OCI-LY3 (cell line): ENCODE measurements at regions not wholly inside any gene's neighbourhood (a gene's known extent, or its start where the extent isn't known, plus 50 kb on each side); places are given as distances from the start of the nearest gene placed in this dataset.

Source experiments
- H2AFZ ChIP-seq: fragments of 200-600, 300-600 bp; shearing (Covaris generic); 2 replicates; pipeline ENCODE4 v1.6.0; 2014; ENCODE audit warnings: antibody characterized with exemption, low read depth, low read length
- H3K27ac ChIP-seq: fragments of 200-600, 300-600 bp; sonication (generic); 2 replicates; pipeline ENCODE4 v1.5.1; 2014; ENCODE audit warnings: mild to moderate bottlenecking, low read length, moderate library complexity, mixed read lengths
- H3K27me3 ChIP-seq: fragments of 200-600, 300-600 bp; sonication (generic); 2 replicates; pipeline ENCODE4 v1.6.1; 2014; ENCODE audit warnings: low read depth, low read length, mixed read lengths
- H3K36me3 ChIP-seq: fragments of 200-600, 300-600 bp; sonication (generic); replicated peaks from 2 replicates; pipeline ENCODE3; 2014; ENCODE audit warnings: low read depth, low read length, mixed read lengths
- H3K4me1 ChIP-seq: fragments of 300-600, 200-600 bp; sonication (generic); 2 replicates; pipeline ENCODE4 v1.6.1; 2014; ENCODE audit warnings: low read length, mixed read lengths
- H3K4me2 ChIP-seq: fragments of 200-600, 300-600 bp; sonication (generic); 2 replicates; pipeline ENCODE4 v1.6.1; 2014; ENCODE audit warnings: low read length, mixed read lengths
- H3K4me3 ChIP-seq: fragments of 300-600, 200-600 bp; sonication (generic); 2 replicates; pipeline ENCODE4 v1.5.1; 2014; ENCODE audit warnings: antibody characterized with exemption, mild to moderate bottlenecking, low read length, moderate library complexity
- H3K79me2 ChIP-seq: fragments of 300-600, 200-600 bp; shearing (Covaris generic); 2 replicates; pipeline ENCODE4 v1.6.1; 2014; ENCODE audit warnings: mild to moderate bottlenecking, low read length, mixed read lengths
- H3K9ac ChIP-seq: fragments of 300-600, 200-600 bp; shearing (Covaris generic); 2 replicates; pipeline ENCODE4 v1.6.0; 2014; ENCODE audit warnings: mild to moderate bottlenecking, low read length, moderate library complexity
- H3K9me3 ChIP-seq: fragments of 200-600, 300-600 bp; shearing (Covaris generic); 2 replicates; pipeline ENCODE4 v1.6.1; 2014; ENCODE audit warnings: low read length, mixed read lengths; ENCODE audit not compliant: insufficient read depth
- H4K20me1 ChIP-seq: fragments of 200-600, 300-600 bp; sonication (generic); 2 replicates; pipeline ENCODE4 v1.6.1; 2016; ENCODE audit warnings: low read length, mixed read lengths; ENCODE audit not compliant: insufficient read depth
- EZH2phosphoT487 ChIP-seq: fragments of 200-600 bp; shearing (Covaris generic); IDR thresholded peaks from 2 replicates; pipeline ENCODE4 v1.6.1; 2018; ENCODE audit warnings: antibody characterized with exemption, mixed run types, low read depth
- TF ChIP-seq, protein P1 (sequence below): fragments of 200-600, 300-600 bp; sonication (generic); IDR thresholded peaks from 2 replicates; pipeline ENCODE4 v1.5.1; 2014; ENCODE audit warnings: antibody characterized with exemption, low read length, low read depth

DNA sequence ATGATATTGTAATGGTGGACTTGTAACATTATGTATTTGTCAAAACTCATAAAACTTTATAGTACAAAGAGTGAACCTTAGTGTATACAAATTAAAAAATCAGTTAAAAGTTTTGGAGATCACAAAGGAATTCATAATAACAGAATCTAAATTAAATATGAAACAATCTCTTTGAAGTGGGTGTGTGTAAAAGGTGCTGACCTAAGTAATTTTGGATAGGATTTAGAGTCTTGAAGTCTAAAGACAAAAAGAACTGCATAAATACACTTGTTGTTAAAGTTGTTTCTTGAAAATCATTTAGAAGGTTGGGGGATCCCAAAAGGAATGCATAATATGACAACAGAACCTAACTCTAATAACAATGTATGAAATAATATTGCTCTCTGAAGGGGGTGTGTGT lies 295.5 kb downstream of the PRR16 start:
- Histone ChIP-seq H3K4me2 (no peak overlapping the region), H3K27me3 (no peaks in the 10 kb centered on the region), H3K4me1 (no peaks in the 10 kb centered on the region), H2AFZ (no peak overlapping the region), H3K9me3 (no peaks in the 10 kb centered on the region), H3K27ac (no peak overlapping the region), H3K9ac (no peak overlapping the region), H3K79me2 (no peaks in the 10 kb centered on the region), H3K36me3 (no peaks in the 10 kb centered on the region), H3K4me3 (no peak overlapping the region), H4K20me1 (no peaks in the 10 kb centered on the region)
- TF ChIP-seq, protein P1, sequence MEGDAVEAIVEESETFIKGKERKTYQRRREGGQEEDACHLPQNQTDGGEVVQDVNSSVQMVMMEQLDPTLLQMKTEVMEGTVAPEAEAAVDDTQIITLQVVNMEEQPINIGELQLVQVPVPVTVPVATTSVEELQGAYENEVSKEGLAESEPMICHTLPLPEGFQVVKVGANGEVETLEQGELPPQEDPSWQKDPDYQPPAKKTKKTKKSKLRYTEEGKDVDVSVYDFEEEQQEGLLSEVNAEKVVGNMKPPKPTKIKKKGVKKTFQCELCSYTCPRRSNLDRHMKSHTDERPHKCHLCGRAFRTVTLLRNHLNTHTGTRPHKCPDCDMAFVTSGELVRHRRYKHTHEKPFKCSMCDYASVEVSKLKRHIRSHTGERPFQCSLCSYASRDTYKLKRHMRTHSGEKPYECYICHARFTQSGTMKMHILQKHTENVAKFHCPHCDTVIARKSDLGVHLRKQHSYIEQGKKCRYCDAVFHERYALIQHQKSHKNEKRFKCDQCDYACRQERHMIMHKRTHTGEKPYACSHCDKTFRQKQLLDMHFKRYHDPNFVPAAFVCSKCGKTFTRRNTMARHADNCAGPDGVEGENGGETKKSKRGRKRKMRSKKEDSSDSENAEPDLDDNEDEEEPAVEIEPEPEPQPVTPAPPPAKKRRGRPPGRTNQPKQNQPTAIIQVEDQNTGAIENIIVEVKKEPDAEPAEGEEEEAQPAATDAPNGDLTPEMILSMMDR = no peak
- TF ChIP-seq EZH2phosphoT487 = no peak

DNA sequence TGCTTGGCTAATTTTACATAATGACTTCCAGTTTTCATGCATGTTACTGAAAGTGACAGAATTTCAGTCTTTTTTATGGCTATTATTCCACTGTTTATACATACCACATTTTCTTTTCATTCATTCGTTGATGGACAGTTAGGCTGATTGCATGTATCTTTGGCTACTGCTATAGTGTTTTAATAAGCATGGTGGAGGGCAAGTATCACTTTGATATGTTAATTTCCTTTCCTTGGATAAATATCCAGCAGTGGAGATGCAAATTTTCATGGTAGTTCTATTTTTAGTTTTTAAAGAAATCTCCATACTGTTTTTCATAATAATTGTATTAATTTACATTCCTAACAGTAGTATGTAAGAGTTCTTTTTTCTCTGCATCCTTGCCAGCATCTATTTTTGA lies 297.9 kb downstream of the PRR16 start:
- TF ChIP-seq EZH2phosphoT487 = no peak
- TF ChIP-seq, protein P1 = no peak
- H3K9me3 ChIP-seq = no peaks in the 10 kb centered on the region
- H3K4me3 ChIP-seq = no peak overlapping the region
- H3K4me2 ChIP-seq = no peak overlapping the region
- H4K20me1 ChIP-seq = no peaks in the 10 kb centered on the region
- no peaks in the 10 kb centered on the region for H3K36me3 ChIP-seq
- no peak overlapping the region for H3K9ac ChIP-seq
- no peak overlapping the region for H3K27ac ChIP-seq
- no peak overlapping the region for H2AFZ ChIP-seq
- H3K4me1 ChIP-seq = no peaks in the 10 kb centered on the region
- H3K27me3 ChIP-seq = no peaks in the 10 kb centered on the region
- no peaks in the 10 kb centered on the region for H3K79me2 ChIP-seq

DNA sequence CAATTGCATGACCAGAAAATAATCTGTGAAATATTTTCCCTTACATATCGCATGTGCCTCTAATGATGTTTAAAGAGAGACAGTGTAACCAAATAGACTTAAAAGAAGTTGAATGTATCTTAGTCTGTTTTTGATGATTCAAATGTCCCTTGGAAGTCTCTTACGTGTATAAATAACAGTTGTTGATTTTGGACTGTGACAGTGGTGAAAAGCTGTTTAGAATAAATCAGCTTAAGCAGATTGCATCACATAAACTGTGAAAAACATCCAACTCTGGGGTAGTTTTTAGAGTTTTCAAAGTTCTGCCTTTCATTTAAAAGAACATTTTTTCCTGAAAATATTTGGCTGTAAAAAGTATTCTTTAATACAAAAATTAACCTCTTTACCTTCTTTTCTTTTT lies 301.1 kb downstream of the PRR16 start:
- H3K4me3 ChIP-seq = no peak overlapping the region
- no peaks in the 10 kb centered on the region for H4K20me1 ChIP-seq
- TF ChIP-seq, protein P1 = no peak
- no peak for TF ChIP-seq EZH2phosphoT487
- peaks cover 6% of the 10 kb centered on the region; the same call in 1 of the 2 replicates for H3K4me1 ChIP-seq
- H3K9ac ChIP-seq = no peak overlapping the region
- no peak overlapping the region for H2AFZ ChIP-seq
- no peaks in the 10 kb centered on the region for H3K36me3 ChIP-seq
- H3K9me3 ChIP-seq = no peaks in the 10 kb centered on the region
- H3K79me2 ChIP-seq = no peaks in the 10 kb centered on the region
- H3K27ac ChIP-seq = no peak overlapping the region
- H3K27me3 ChIP-seq = no peaks in the 10 kb centered on the region
- no peak overlapping the region for H3K4me2 ChIP-seq

DNA sequence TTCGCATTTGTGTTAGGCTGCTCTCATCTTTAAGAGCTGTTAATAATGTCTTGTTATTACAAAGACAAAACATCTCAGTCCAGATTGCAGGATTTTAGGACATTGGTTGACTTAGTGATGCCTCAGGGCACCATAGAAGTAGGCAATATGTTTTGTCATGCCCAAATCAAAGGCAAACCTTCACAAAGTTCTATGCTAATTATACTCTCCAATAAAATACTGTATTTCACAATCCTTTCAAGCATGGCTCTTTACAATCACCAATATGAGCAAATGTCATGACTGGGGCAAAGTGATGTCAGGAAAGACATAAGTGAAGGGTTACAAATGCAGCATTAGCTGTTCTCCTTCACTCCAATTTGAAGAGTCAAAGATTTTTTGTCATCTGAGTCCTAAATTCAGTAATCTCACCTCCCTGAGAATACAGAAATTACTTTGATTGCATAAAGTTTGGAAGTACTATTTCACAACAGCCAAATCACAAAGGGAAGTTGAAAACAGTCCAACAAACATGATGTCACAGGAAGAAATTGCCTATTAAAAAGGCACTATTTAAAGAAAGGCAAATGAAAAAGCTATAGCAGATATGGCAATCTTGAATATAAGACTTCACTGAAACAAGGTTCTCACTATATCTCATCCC lies 303.2 kb downstream of the PRR16 start:
- Histone ChIP-seq H3K4me2 (no peak overlapping the region), H3K27ac (no peak overlapping the region), H3K27me3 (no peaks in the 10 kb centered on the region), H3K4me3 (no peak overlapping the region), H3K36me3 (no peaks in the 10 kb centered on the region), H2AFZ (no peak overlapping the region), H4K20me1 (no peaks in the 10 kb centered on the region), H3K9me3 (no peaks in the 10 kb centered on the region), H3K79me2 (no peaks in the 10 kb centered on the region), H3K9ac (no peak overlapping the region), H3K4me1 (peaks cover 6% of the 10 kb centered on the region; the same call in 1 of the 2 replicates)
- TF ChIP-seq, protein P1 = no peak
- TF ChIP-seq EZH2phosphoT487 = no peak
